Activated naive CD4-positive, alpha-beta T cell treated with anti-CD3 and anti-CD28 coated beads, Interleukin-2, amount 10 ng/mL, durations not matched to agents 7 days and 5 days (primary cell): ENCODE measurements at regions not wholly inside any gene's neighbourhood (a gene's known extent, or its start where the extent isn't known, plus 50 kb on each side); places are given as distances from the start of the nearest gene placed in this dataset.
"Not testable (repeated sequence)": the region's sequence is repeated elsewhere in the genome, so short reads cannot be mapped to it uniquely, and the experiment has no call there.

ENCODE experiments used
- CTCF ChIA-PET: fragments of 350-600 bp; sonication (Branson Sonifier 250); formaldehyde crosslinking; loops from one replicate; lab custom pipeline; 2021; ENCODE audit warnings: antibody characterized with exemption; lab: Charles Lee
- DNase-seq: peaks from one replicate; pipeline ENCODE4 v3.0.0-alpha.2; 2020
- H3K27ac Mint-ChIP-seq: one replicate; pipeline ENCODE4 v1.8.0; 2021; ENCODE audit warnings: mild to moderate bottlenecking, moderate library complexity, mixed read lengths
- H3K27me3 Mint-ChIP-seq: one replicate; pipeline ENCODE4 v1.8.0; 2021; ENCODE audit warnings: mild to moderate bottlenecking, mixed read lengths
- H3K36me3 Mint-ChIP-seq: one replicate; pipeline ENCODE4 v1.8.0; 2021; ENCODE audit warnings: mixed read lengths
- H3K4me1 Mint-ChIP-seq: one replicate; pipeline ENCODE4 v1.8.0; 2021; ENCODE audit warnings: mixed read lengths
- H3K4me3 Mint-ChIP-seq: one replicate; pipeline ENCODE4 v1.8.0; 2021; ENCODE audit warnings: mild to moderate bottlenecking, moderate library complexity, mixed read lengths
- H3K9me3 Mint-ChIP-seq: one replicate; pipeline ENCODE4 v1.8.0; 2021; ENCODE audit warnings: mixed read lengths

DNA sequence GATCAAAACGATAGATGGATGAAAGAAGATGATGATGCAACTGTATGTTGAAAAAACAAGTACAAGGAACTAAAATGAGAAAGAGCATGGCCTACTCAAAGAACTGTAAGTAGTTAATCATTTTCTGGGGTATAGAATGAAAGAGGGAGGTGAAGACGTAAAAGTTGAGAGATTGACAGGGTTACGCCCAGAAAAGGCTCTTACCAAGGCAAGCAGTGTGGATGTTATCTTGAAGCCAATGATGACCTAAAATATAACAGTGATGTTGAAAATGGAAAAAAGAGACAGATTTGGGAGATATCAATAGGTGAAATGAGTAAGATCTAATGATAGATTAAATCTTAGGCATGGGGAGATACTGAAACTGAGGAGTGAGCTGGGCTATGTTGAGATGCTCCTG is 80.4 kb upstream of the GNAQ start:
- peaks cover 26% of the 10 kb centered on the region for H3K9me3 Mint-ChIP-seq
- no peak overlapping the region for H3K4me3 Mint-ChIP-seq
- no peaks in the 10 kb centered on the region for H3K27me3 Mint-ChIP-seq
- no peak overlapping the region for H3K27ac Mint-ChIP-seq
- no peak for DNase-seq
- CTCF ChIA-PET = interaction anchor here (1.0 kb wide), 1 partner anchor 77 kb away, joined by 3 read pairs; no protein-coding TSS in a partner anchor
- H3K4me1 Mint-ChIP-seq = peaks cover 28% of the 10 kb centered on the region
- H3K36me3 Mint-ChIP-seq = peaks cover 19% of the 10 kb centered on the region

- Mint-ChIP-seq H3K4me3 (no peak overlapping the region), H3K4me1 (peaks cover 55% of the 10 kb centered on the region), H3K9me3 (peaks cover 39% of the 10 kb centered on the region), H3K36me3 (peaks cover 28% of the 10 kb centered on the region), H3K27me3 (no peaks in the 10 kb centered on the region), H3K27ac (no peak overlapping the region)
- no peak for DNase-seq
- CTCF ChIA-PET = interaction anchor here (1.7 kb wide), 1 partner anchor 132 kb away, joined by 8 read pairs; no protein-coding TSS in a partner anchor
These were observed 77.5 kb upstream of the GNAQ start for GRCh38 chr9:78109075-78109474.

DNA sequence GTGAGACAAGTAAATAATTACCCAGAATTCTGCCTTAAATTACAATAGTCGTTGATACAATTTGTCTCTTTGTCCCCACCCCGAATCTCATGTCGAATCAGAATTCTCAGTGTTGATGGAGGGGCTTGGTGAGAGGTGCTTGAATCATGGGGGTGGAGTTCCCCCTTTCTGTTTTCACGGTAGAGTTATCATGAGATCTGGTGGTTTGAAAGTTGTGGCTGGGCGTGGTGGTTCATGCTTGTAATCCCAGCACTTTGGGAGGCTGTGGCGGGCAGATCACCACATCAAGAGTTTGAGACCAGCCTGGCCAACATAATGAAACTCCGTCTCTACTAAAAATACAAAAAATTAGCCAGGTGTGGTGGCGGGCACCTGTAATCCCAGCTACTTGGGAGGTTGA is 75.0 kb upstream of the GNAQ start:
- Mint-ChIP-seq H3K4me1 (peaks cover 49% of the 10 kb centered on the region), H3K27ac (peak overlapping the region; percentile 82), H3K9me3 (peaks cover 32% of the 10 kb centered on the region), H3K36me3 (peaks cover 26% of the 10 kb centered on the region)
- H3K27me3 Mint-ChIP-seq, H3K4me3 Mint-ChIP-seq: not testable (repeated sequence)
- DNase-seq = peak; percentile 66
- CTCF ChIA-PET = interaction anchor here (2.7 kb wide), 1 partner anchor 9 kb away, joined by 9 read pairs; no protein-coding TSS in a partner anchor

GRCh38 chr9:78103971-78104433 is 72.4 kb upstream of the GNAQ start:
- CTCF ChIA-PET = interaction anchor here (2.7 kb wide), 1 partner anchor 11 kb away, joined by 9 read pairs; no protein-coding TSS in a partner anchor
- Mint-ChIP-seq H3K4me3 (no peak overlapping the region), H3K27ac (peak overlapping the region; percentile 8), H3K27me3 (no peaks in the 10 kb centered on the region), H3K36me3 (peaks cover 25% of the 10 kb centered on the region), H3K4me1 (peaks cover 50% of the 10 kb centered on the region), H3K9me3 (peaks cover 31% of the 10 kb centered on the region)
- peak; percentile 76 for DNase-seq

GRCh38 chr9:78101247-78101646 is 69.6 kb upstream of the GNAQ start:
- Mint-ChIP-seq H3K27ac (no peak overlapping the region), H3K4me3 (no peak overlapping the region), H3K9me3 (peaks cover 12% of the 10 kb centered on the region), H3K36me3 (peaks cover 6% of the 10 kb centered on the region), H3K4me1 (peaks cover 42% of the 10 kb centered on the region), H3K27me3 (no peaks in the 10 kb centered on the region)
- CTCF ChIA-PET = interaction anchor here (0.7 kb wide), 1 partner anchor 72 kb away, joined by 3 read pairs; no protein-coding TSS in a partner anchor
- DNase-seq = no peak

DNA sequence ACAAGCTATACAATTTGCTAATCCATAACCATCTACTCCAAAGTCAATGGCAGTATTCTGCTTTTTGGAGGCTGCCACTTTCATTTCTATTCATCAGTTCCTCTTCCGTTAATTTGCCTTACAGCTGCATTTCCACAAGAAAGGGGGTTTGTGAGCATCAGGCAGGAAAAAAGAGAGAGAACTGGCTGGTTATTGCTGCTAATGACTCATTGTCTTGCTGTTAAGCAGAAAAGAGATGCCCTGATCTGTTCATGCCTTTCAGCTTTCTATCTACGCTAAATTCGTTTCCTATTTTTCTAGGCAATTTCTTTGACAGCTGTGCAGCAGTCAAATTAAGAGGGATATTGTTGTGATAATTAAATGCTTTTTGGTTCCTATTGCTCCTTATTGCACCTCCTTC is 65.9 kb upstream of the GNAQ start:
- CTCF ChIA-PET = interaction anchor here (0.9 to 2.4 kb wide), 3 partner anchors 18 to 25 kb away, joined by 3 to 6 read pairs (median 3); no protein-coding TSS in a partner anchor
- H3K36me3 Mint-ChIP-seq = no peaks in the 10 kb centered on the region
- peaks cover 14% of the 10 kb centered on the region for H3K4me1 Mint-ChIP-seq
- no peak overlapping the region for H3K4me3 Mint-ChIP-seq
- DNase-seq = no peak
- no peak overlapping the region for H3K27ac Mint-ChIP-seq
- H3K27me3 Mint-ChIP-seq = no peaks in the 10 kb centered on the region
- peaks cover 4% of the 10 kb centered on the region for H3K9me3 Mint-ChIP-seq

DNA sequence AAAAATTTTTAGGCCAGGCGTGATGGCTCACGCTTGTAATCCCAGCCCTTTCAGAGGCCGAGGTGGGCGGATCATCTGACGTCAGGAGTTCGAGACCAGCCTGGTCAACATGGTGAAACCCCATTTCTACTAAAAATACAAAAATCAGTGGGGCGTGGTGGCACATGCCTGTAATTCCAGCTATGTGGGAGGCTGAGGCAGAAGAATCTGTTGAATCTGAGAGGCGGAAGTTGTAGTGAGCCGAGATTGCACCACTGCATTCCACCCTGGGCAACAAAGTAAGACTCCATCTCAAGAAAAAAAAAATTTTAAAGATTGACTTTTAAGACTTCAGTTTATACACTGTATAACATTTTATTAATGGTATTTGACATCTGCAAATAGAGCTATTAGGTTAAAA is 60.1 kb upstream of the GNAQ start:
- Mint-ChIP-seq H3K9me3 (peaks cover 5% of the 10 kb centered on the region), H3K27ac (no peak overlapping the region), H3K4me1 (no peaks in the 10 kb centered on the region), H3K4me3 (no peak overlapping the region), H3K36me3 (no peaks in the 10 kb centered on the region), H3K27me3 (peaks cover 8% of the 10 kb centered on the region)
- no peak for DNase-seq
- CTCF ChIA-PET = interaction anchor here (1.7 kb wide), 1 partner anchor 39 kb away, joined by 3 read pairs; no protein-coding TSS in a partner anchor

GRCh38 chr9:78089111-78089510 is 57.5 kb upstream of the GNAQ start:
- H3K36me3 Mint-ChIP-seq = peaks cover 2% of the 10 kb centered on the region
- no peaks in the 10 kb centered on the region for H3K4me1 Mint-ChIP-seq
- CTCF ChIA-PET = no interaction called here

GRCh38 chr9:78088190-78088589 is 56.6 kb upstream of the GNAQ start:
- H3K27ac Mint-ChIP-seq, H3K36me3 Mint-ChIP-seq, DNase-seq, H3K4me3 Mint-ChIP-seq, H3K9me3 Mint-ChIP-seq, CTCF ChIA-PET, H3K4me1 Mint-ChIP-seq: not testable (repeated sequence)
- peaks cover 19% of the 10 kb centered on the region for H3K27me3 Mint-ChIP-seq

More at GRCh38 chr9:78089111-78089510, 57.5 kb upstream of the GNAQ start:
- Mint-ChIP-seq H3K4me3 (no peak overlapping the region), H3K9me3 (peaks cover 6% of the 10 kb centered on the region), H3K27ac (no peak overlapping the region), H3K27me3 (peaks cover 15% of the 10 kb centered on the region)
- no peak for DNase-seq
